Hematopoietic multipotent progenitor cell treated with erythropoietin and hydrocortisone succinate and interleukin-3 and kit ligand, for 17 days (in vitro differentiated cells): ENCODE measurements at regions not wholly inside any gene's neighbourhood (a gene's known extent, or its start where the extent isn't known, plus 50 kb on each side); places are given as distances from the start of the nearest gene placed in this dataset.
"Not testable (repeated sequence)": the region's sequence is repeated elsewhere in the genome, so short reads cannot be mapped to it uniquely, and the experiment has no call there.

Source experiments
- DNase-seq: peaks from one replicate; pipeline ENCODE4 v3.0.0-alpha.2; 2015; ENCODE audit warnings: low spot score

GRCh38 chr4:137468836-137469235 is 63.5 kb downstream of the PCDH18 start:
- no peak for DNase-seq

- no peak for DNase-seq
Measured at GRCh38 chr4:137467537-137467936, 64.8 kb downstream of the PCDH18 start.

GRCh38 chr4:137463377-137464003 is 68.8 kb downstream of the PCDH18 start:
- DNase-seq, result no peak

- DNase-seq, result no peak
Measured at GRCh38 chr4:137455647-137456321, 76.5 kb downstream of the PCDH18 start.

- DNase-seq, result no peak
Measured at GRCh38 chr4:137454767-137455166, 77.5 kb downstream of the PCDH18 start.

- no peak for DNase-seq
Measured at GRCh38 chr4:137452799-137453198, 79.5 kb downstream of the PCDH18 start.

- DNase-seq, result no peak
Measured at GRCh38 chr4:137451172-137451825, 81.0 kb downstream of the PCDH18 start.

GRCh38 chr4:137448402-137448801 is 83.9 kb downstream of the PCDH18 start:
- no peak for DNase-seq

- no peak for DNase-seq
Measured at GRCh38 chr4:137446071-137446470, 86.2 kb downstream of the PCDH18 start.

- DNase-seq, result no peak
Measured at GRCh38 chr4:137443031-137443800, 89.1 kb downstream of the PCDH18 start.

- no peak for DNase-seq
Measured at GRCh38 chr4:137432446-137433311, 99.6 kb downstream of the PCDH18 start.

GRCh38 chr4:137430171-137430570 is 102.1 kb downstream of the PCDH18 start:
- no peak for DNase-seq

GRCh38 chr4:137427411-137427810 is 104.9 kb downstream of the PCDH18 start:
- DNase-seq, result no peak

- no peak for DNase-seq
Measured at GRCh38 chr4:137425281-137425680, 107.0 kb downstream of the PCDH18 start.

GRCh38 chr4:137422666-137423065 is 109.6 kb downstream of the PCDH18 start:
- DNase-seq, result no peak

GRCh38 chr4:137421796-137422195 is 110.5 kb downstream of the PCDH18 start:
- DNase-seq, result no peak

- DNase-seq, result no peak
Measured at GRCh38 chr4:137420901-137421396, 111.3 kb downstream of the PCDH18 start.

- no peak for DNase-seq
Measured at GRCh38 chr4:137417676-137418075, 114.6 kb downstream of the PCDH18 start.

- no peak for DNase-seq
Measured at GRCh38 chr4:137414802-137415201, 117.5 kb downstream of the PCDH18 start.

GRCh38 chr4:137408527-137409177 is 123.6 kb downstream of the PCDH18 start:
- no peak for DNase-seq

- not testable (repeated sequence) for DNase-seq
Measured at GRCh38 chr4:137405833-137406232, 126.5 kb downstream of the PCDH18 start.
